Endothelial cell (in vitro differentiated cells): ENCODE measurements at regions not wholly inside any gene's neighbourhood (a gene's known extent, or its start where the extent isn't known, plus 50 kb on each side); places are given as distances from the start of the nearest gene placed in this dataset.

ENCODE experiments used
- DNase-seq: peaks from one replicate; pipeline ENCODE4 v3.0.0; 2021; ENCODE audit warnings: low spot score
- H3K27ac Mint-ChIP-seq: one replicate; pipeline ENCODE4 v1.8.0; 2021; ENCODE audit warnings: mixed read lengths, inconsistent platforms; ENCODE audit not compliant: unreplicated experiment
- H3K27me3 Mint-ChIP-seq: one replicate; pipeline ENCODE4 v1.8.0; 2021; ENCODE audit warnings: mild to moderate bottlenecking, moderate library complexity, mixed read lengths, inconsistent platforms; ENCODE audit not compliant: unreplicated experiment
- H3K36me3 Mint-ChIP-seq: one replicate; pipeline ENCODE4 v1.8.0; 2021; ENCODE audit warnings: mild to moderate bottlenecking, low read depth, mixed read lengths, inconsistent platforms; ENCODE audit not compliant: unreplicated experiment
- H3K4me1 Mint-ChIP-seq: one replicate; pipeline ENCODE4 v1.8.0; 2021; ENCODE audit warnings: mild to moderate bottlenecking, mixed read lengths, inconsistent platforms; ENCODE audit not compliant: unreplicated experiment
- H3K4me3 Mint-ChIP-seq: one replicate; pipeline ENCODE4 v1.8.0; 2021; ENCODE audit warnings: mild to moderate bottlenecking, mixed read lengths, inconsistent platforms; ENCODE audit not compliant: unreplicated experiment
- H3K9me3 Mint-ChIP-seq: one replicate; pipeline ENCODE4 v1.8.0; 2021; ENCODE audit warnings: mixed read lengths, inconsistent platforms; ENCODE audit not compliant: unreplicated experiment
- CTCF ChIP-seq: fragments of 200-600 bp; sonication (generic); IDR thresholded peaks from one replicate; pipeline ENCODE4 v1.5.0; 2021; ENCODE audit warnings: antibody characterized with exemption; ENCODE audit not compliant: unreplicated experiment

GRCh38 chr3:177483182-177483967 lies 286.1 kb upstream of the TBL1XR1 start:
- Mint-ChIP-seq H3K9me3 (no peaks in the 10 kb centered on the region), H3K27me3 (no peaks in the 10 kb centered on the region), H3K4me1 (peaks cover 35% of the 10 kb centered on the region), H3K27ac (peak overlapping the region; percentile 95), H3K4me3 (no peak overlapping the region), H3K36me3 (peaks cover 6% of the 10 kb centered on the region)
- TF ChIP-seq CTCF, result peak; percentile 54
- DNase-seq, result peak; percentile 62

- Mint-ChIP-seq H3K36me3 (peaks cover 6% of the 10 kb centered on the region), H3K27ac (peak overlapping the region; percentile 95), H3K4me3 (no peak overlapping the region), H3K9me3 (no peaks in the 10 kb centered on the region), H3K4me1 (peaks cover 35% of the 10 kb centered on the region), H3K27me3 (peaks cover 2% of the 10 kb centered on the region)
- no peak for DNase-seq
- TF ChIP-seq CTCF, result no peak
These were observed 286.9 kb upstream of the TBL1XR1 start for GRCh38 chr3:177484206-177484605.

GRCh38 chr3:177484926-177485325 lies 287.6 kb upstream of the TBL1XR1 start:
- Mint-ChIP-seq H3K27ac (no peak overlapping the region), H3K4me3 (no peak overlapping the region), H3K27me3 (peaks cover 3% of the 10 kb centered on the region), H3K9me3 (no peaks in the 10 kb centered on the region), H3K4me1 (peaks cover 35% of the 10 kb centered on the region), H3K36me3 (peaks cover 6% of the 10 kb centered on the region)
- no peak for TF ChIP-seq CTCF
- DNase-seq, result no peak

- Mint-ChIP-seq H3K4me1 (peaks cover 41% of the 10 kb centered on the region), H3K27ac (no peak overlapping the region)
These were observed 290.4 kb upstream of the TBL1XR1 start for GRCh38 chr3:177487635-177488186.

More at GRCh38 chr3:177487635-177488186, 290.4 kb upstream of the TBL1XR1 start:
- TF ChIP-seq CTCF, result no peak
- Mint-ChIP-seq H3K4me3 (no peak overlapping the region), H3K27me3 (peaks cover 3% of the 10 kb centered on the region), H3K36me3 (peaks cover 6% of the 10 kb centered on the region), H3K9me3 (no peaks in the 10 kb centered on the region)
- DNase-seq, result no peak
